HEK293 (cell line): ENCODE measurements at regions not wholly inside any gene's neighbourhood (a gene's known extent, or its start where the extent isn't known, plus 50 kb on each side); places are given as distances from the start of the nearest gene placed in this dataset.

Source experiments
- CTCF ChIA-PET: fragments of 350-600 bp; formaldehyde crosslinking; extraction: SDS; loops from one replicate; lab custom pipeline; 2021; ENCODE audit warnings: antibody characterized with exemption; lab: Yijun Ruan, JAX
- POLR2A ChIA-PET: fragments of 300-600 bp; formaldehyde crosslinking; extraction: SDS; loops from one replicate; lab custom pipeline; 2020; ENCODE audit warnings: antibody characterized with exemption, inconsistent platforms; lab: Yijun Ruan, JAX
- H3K27ac ChIP-seq: fragments of 200-500 bp; sonication (Bioruptor generic); 2 replicates; pipeline ENCODE4 v1.5.1; 2014; ENCODE audit warnings: low read depth, low read length, control low read depth, inconsistent platforms; ENCODE audit errors: extremely low read depth
- H3K36me3 ChIP-seq, 2 experiments: fragments of 200-500 bp in 1 of 2; sonication (Bioruptor generic) in 1 of 2; 1 replicate in 1 of 2; 2 replicates in 1 of 2; pipeline ENCODE4 v1.5.1; 2014 to 2017; ENCODE audit warnings: inconsistent platforms in 2 of 2, low read length in 2 of 2; ENCODE audit not compliant: control insufficient read depth in 2 of 2, insufficient read depth in 1 of 2
- H3K4me1 ChIP-seq: fragments of 200-500 bp; sonication (Bioruptor generic); 2 replicates; pipeline ENCODE4 v1.5.1; 2014; ENCODE audit warnings: mild to moderate bottlenecking, low read length, inconsistent platforms; ENCODE audit not compliant: control insufficient read depth, insufficient read depth
- H3K4me3 ChIP-seq: 2 replicates; pipeline ENCODE4 v1.5.1; 2011; ENCODE audit warnings: low read depth, mild to moderate bottlenecking, control low read depth, low read length, moderate library complexity
- H3K9me3 ChIP-seq: fragments of 200-500 bp; sonication (Bioruptor generic); 2 replicates; pipeline ENCODE4 v1.5.1; 2014; ENCODE audit warnings: low read depth, low read length, inconsistent platforms; ENCODE audit not compliant: control insufficient read depth, insufficient read depth
- GLI2 ChIP-seq: fragments of 450-650 bp; formaldehyde crosslinking; IDR thresholded peaks from 2 replicates; pipeline ENCODE4; 2017; ENCODE audit warnings: missing biosample characterization, missing genetic modification characterization, low read depth, borderline replicate concordance
- ZFP3 ChIP-seq: fragments of 450-650 bp; formaldehyde crosslinking; IDR thresholded peaks from 2 replicates; pipeline ENCODE4 v1.5.1; 2016; ENCODE audit warnings: low read depth, missing biosample characterization, missing genetic modification characterization
- ZNF19 ChIP-seq: fragments of 450-650 bp; formaldehyde crosslinking; IDR thresholded peaks from 2 replicates; pipeline ENCODE4; 2016; ENCODE audit warnings: missing biosample characterization, missing genetic modification characterization, low read depth
- ZNF302 ChIP-seq: fragments of 450-650 bp; formaldehyde crosslinking; IDR thresholded peaks from 2 replicates; pipeline ENCODE4 v1.5.1; 2016; ENCODE audit warnings: missing biosample characterization, missing genetic modification characterization, low read depth
- ZNF394 ChIP-seq: fragments of 450-650 bp; formaldehyde crosslinking; IDR thresholded peaks from 2 replicates; pipeline ENCODE4 v1.5.1; 2016; ENCODE audit warnings: missing biosample characterization, missing genetic modification characterization, mild to moderate bottlenecking, moderate library complexity, borderline replicate concordance
- ZNF501 ChIP-seq: fragments of 450-650 bp; formaldehyde crosslinking; IDR thresholded peaks from 2 replicates; pipeline ENCODE4 v1.5.1; 2016; ENCODE audit warnings: missing biosample characterization, missing genetic modification characterization
- ZNF544 ChIP-seq: fragments of 450-650 bp; formaldehyde crosslinking; IDR thresholded peaks from 2 replicates; pipeline ENCODE4 v1.5.0; 2017; ENCODE audit warnings: missing biosample characterization, missing genetic modification characterization
- ZNF560 ChIP-seq: fragments of 450-650 bp; formaldehyde crosslinking; IDR thresholded peaks from 2 replicates; pipeline ENCODE4 v1.5.1; 2017; ENCODE audit warnings: missing biosample characterization, missing genetic modification characterization, borderline replicate concordance
- ZNF626 ChIP-seq: fragments of 450-650 bp; sonication (Bioruptor Pico); formaldehyde crosslinking; IDR thresholded peaks from 2 replicates; pipeline ENCODE4 v1.5.1; 2018; ENCODE audit warnings: missing biosample characterization, missing genetic modification characterization, inconsistent platforms
- ZNF664 ChIP-seq: fragments of 450-650 bp; formaldehyde crosslinking; IDR thresholded peaks from 2 replicates; pipeline ENCODE4 v1.5.1; 2016; ENCODE audit warnings: missing biosample characterization, missing genetic modification characterization
- ZNF701 ChIP-seq: fragments of 450-650 bp; formaldehyde crosslinking; IDR thresholded peaks from 2 replicates; pipeline ENCODE4 v1.5.1; 2016; ENCODE audit warnings: missing biosample characterization, missing genetic modification characterization
- ZNF76 ChIP-seq: fragments of 450-650 bp; formaldehyde crosslinking; IDR thresholded peaks from 2 replicates; pipeline ENCODE4; 2016; ENCODE audit warnings: low read depth, missing biosample characterization, missing genetic modification characterization, borderline replicate concordance
- TF ChIP-seq, protein P1 (sequence below): fragments of 450-650 bp; formaldehyde crosslinking; IDR thresholded peaks from 2 replicates; pipeline ENCODE4 v1.5.1; 2016; ENCODE audit warnings: missing biosample characterization, missing genetic modification characterization
- TF ChIP-seq, protein P2 (sequence below): sonication (generic); formaldehyde crosslinking; IDR thresholded peaks from 2 replicates; pipeline ENCODE4 v1.8.1; 2022; ENCODE audit warnings: mild to moderate bottlenecking, moderate library complexity, missing genetic modification reagents
- TF ChIP-seq, protein P3 (sequence below): fragments of 450-650 bp; formaldehyde crosslinking; IDR thresholded peaks from 2 replicates; pipeline ENCODE4 v1.5.1; 2016; ENCODE audit warnings: missing biosample characterization, missing genetic modification characterization
- TF ChIP-seq, protein P4 (sequence below): fragments of 450-650 bp; formaldehyde crosslinking; IDR thresholded peaks from 2 replicates; pipeline ENCODE4 v1.5.1; 2016; ENCODE audit warnings: missing biosample characterization, missing genetic modification characterization
- TF ChIP-seq, protein P5 (sequence below): fragments of 450-650 bp; IDR thresholded peaks from 2 replicates; pipeline ENCODE4 v1.5.1; 2018; ENCODE audit warnings: missing biosample characterization, mild to moderate bottlenecking, missing genetic modification characterization

DNA sequence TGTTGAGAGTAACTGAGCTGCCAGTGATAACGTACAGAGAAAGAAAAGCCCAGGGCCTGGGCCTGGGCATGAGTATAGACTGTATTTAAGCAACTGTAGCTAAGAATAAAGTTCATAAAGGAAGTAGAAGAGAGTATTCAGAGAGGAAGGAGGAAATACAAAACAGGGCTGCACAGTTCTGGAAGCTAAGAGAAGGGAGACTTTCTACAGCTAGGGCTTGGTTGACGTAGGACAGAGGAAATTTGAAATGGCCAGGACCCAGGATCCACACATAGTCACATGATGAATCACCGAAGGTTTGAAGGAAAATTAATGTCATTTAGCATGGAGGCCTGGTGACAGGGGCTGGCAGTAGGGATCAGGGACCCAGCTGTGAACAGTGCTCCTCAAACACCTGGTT, 66.7 kb downstream of the ARL4A start:
- Histone ChIP-seq H3K36me3 (no peaks in the 10 kb centered on the region), H3K4me1 (no peaks in the 10 kb centered on the region), H3K9me3 (no peaks in the 10 kb centered on the region), H3K27ac (no peak overlapping the region), H3K4me3 (no peak overlapping the region)
- POLR2A ChIA-PET = no interaction called here
- CTCF ChIA-PET = no interaction called here
- TF ChIP-seq, protein P1, sequence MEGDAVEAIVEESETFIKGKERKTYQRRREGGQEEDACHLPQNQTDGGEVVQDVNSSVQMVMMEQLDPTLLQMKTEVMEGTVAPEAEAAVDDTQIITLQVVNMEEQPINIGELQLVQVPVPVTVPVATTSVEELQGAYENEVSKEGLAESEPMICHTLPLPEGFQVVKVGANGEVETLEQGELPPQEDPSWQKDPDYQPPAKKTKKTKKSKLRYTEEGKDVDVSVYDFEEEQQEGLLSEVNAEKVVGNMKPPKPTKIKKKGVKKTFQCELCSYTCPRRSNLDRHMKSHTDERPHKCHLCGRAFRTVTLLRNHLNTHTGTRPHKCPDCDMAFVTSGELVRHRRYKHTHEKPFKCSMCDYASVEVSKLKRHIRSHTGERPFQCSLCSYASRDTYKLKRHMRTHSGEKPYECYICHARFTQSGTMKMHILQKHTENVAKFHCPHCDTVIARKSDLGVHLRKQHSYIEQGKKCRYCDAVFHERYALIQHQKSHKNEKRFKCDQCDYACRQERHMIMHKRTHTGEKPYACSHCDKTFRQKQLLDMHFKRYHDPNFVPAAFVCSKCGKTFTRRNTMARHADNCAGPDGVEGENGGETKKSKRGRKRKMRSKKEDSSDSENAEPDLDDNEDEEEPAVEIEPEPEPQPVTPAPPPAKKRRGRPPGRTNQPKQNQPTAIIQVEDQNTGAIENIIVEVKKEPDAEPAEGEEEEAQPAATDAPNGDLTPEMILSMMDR (tag by site-specific recombination) = no peak
- TF ChIP-seq, protein P2, sequence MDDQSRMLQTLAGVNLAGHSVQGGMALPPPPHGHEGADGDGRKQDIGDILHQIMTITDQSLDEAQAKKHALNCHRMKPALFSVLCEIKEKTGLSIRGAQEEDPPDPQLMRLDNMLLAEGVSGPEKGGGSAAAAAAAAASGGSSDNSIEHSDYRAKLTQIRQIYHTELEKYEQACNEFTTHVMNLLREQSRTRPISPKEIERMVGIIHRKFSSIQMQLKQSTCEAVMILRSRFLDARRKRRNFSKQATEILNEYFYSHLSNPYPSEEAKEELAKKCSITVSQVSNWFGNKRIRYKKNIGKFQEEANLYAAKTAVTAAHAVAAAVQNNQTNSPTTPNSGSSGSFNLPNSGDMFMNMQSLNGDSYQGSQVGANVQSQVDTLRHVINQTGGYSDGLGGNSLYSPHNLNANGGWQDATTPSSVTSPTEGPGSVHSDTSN = no peak
- TF ChIP-seq ZNF626 (tag by site-specific recombination) (no peak), ZNF560 (tag by site-specific recombination) (no peak), ZNF19 (tag by site-specific recombination) (no peak), ZFP3 (tag by site-specific recombination) (no peak)
- TF ChIP-seq, protein P3, sequence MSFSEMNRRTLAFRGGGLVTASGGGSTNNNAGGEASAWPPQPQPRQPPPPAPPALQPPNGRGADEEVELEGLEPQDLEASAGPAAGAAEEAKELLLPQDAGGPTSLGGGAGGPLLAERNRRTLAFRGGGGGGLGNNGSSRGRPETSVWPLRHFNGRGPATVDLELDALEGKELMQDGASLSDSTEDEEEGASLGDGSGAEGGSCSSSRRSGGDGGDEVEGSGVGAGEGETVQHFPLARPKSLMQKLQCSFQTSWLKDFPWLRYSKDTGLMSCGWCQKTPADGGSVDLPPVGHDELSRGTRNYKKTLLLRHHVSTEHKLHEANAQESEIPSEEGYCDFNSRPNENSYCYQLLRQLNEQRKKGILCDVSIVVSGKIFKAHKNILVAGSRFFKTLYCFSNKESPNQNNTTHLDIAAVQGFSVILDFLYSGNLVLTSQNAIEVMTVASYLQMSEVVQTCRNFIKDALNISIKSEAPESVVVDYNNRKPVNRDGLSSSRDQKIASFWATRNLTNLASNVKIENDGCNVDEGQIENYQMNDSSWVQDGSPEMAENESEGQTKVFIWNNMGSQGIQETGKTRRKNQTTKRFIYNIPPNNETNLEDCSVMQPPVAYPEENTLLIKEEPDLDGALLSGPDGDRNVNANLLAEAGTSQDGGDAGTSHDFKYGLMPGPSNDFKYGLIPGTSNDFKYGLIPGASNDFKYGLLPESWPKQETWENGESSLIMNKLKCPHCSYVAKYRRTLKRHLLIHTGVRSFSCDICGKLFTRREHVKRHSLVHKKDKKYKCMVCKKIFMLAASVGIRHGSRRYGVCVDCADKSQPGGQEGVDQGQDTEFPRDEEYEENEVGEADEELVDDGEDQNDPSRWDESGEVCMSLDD = no peak

DNA sequence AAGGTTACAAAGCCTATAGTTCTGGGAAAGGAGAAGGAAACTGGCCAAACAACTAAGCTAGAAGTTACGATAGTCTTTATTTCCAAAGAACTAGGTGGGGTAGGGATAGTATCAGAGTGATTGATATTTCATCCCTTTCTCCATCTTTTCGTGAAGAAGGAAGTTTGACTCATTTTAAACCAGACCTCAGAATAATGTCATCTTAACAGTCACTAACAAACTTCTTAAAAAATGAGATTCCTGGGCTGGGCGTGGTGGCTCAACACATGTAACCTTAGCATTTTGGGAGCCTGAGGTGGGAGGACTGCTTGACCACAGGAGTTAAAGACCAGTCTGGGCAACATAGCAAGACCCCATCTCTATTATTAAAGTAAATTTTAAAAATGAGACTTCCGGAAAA, 69.4 kb downstream of the ARL4A start:
- ChIA-PET CTCF (interaction anchor here (0.6 kb wide), 1 partner anchor 73 kb away, joined by 3 read pairs; no protein-coding TSS in a partner anchor), POLR2A (no interaction called here)
- no peaks in the 10 kb centered on the region for H3K4me1 ChIP-seq
- H3K4me3 ChIP-seq = no peak overlapping the region
- H3K27ac ChIP-seq = no peak overlapping the region
- H3K9me3 ChIP-seq = no peaks in the 10 kb centered on the region
- no peaks in the 10 kb centered on the region for H3K36me3 ChIP-seq
- TF ChIP-seq ZNF394 (tag by site-specific recombination) (no peak), ZNF544 (tag by site-specific recombination) (no peak), ZNF302 (tag by site-specific recombination) (no peak), ZNF626 (tag by site-specific recombination) (no peak), ZNF664 (no peak), ZNF76 (tag by site-specific recombination) (no peak), ZNF501 (tag by site-specific recombination) (no peak)
- TF ChIP-seq, protein P4, sequence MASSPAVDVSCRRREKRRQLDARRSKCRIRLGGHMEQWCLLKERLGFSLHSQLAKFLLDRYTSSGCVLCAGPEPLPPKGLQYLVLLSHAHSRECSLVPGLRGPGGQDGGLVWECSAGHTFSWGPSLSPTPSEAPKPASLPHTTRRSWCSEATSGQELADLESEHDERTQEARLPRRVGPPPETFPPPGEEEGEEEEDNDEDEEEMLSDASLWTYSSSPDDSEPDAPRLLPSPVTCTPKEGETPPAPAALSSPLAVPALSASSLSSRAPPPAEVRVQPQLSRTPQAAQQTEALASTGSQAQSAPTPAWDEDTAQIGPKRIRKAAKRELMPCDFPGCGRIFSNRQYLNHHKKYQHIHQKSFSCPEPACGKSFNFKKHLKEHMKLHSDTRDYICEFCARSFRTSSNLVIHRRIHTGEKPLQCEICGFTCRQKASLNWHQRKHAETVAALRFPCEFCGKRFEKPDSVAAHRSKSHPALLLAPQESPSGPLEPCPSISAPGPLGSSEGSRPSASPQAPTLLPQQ (tag by site-specific recombination) = no peak

DNA sequence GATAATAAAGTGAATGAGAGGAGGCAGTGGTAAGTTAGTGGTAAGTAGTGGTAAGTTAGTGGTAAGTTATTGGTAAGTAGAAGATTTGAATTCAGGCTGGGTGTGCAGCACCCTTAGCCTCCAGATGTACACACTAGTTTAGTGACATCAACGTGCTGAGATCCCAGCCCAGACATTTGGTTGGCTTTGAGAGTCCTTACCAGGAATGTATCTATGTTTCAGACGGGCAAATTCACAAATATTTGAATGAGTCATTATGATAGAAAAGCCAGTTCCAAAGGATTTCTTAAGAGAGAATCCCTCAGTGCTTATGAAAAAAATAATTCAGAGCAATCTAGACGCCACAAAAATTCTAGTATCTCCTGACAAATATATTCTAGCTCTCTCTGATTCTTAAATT, 70.0 kb downstream of the ARL4A start:
- CTCF ChIA-PET = no interaction called here
- no peak for TF ChIP-seq GLI2 (tag by site-specific recombination)
- TF ChIP-seq, protein P3 = no peak
- TF ChIP-seq ZNF701 = no peak
- TF ChIP-seq, protein P5, sequence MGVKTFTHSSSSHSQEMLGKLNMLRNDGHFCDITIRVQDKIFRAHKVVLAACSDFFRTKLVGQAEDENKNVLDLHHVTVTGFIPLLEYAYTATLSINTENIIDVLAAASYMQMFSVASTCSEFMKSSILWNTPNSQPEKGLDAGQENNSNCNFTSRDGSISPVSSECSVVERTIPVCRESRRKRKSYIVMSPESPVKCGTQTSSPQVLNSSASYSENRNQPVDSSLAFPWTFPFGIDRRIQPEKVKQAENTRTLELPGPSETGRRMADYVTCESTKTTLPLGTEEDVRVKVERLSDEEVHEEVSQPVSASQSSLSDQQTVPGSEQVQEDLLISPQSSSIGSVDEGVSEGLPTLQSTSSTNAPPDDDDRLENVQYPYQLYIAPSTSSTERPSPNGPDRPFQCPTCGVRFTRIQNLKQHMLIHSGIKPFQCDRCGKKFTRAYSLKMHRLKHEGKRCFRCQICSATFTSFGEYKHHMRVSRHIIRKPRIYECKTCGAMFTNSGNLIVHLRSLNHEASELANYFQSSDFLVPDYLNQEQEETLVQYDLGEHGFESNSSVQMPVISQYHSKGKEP (tag by site-specific recombination) = no peak
- TF ChIP-seq, all 188 proteins: peak for 0
- Histone ChIP-seq H3K4me3 (no peak overlapping the region), H3K36me3 (no peaks in the 10 kb centered on the region), H3K4me1 (no peaks in the 10 kb centered on the region), H3K27ac (no peak overlapping the region), H3K9me3 (no peaks in the 10 kb centered on the region)
- POLR2A ChIA-PET = no interaction called here
